GM23338 (cell line): ENCODE measurements at regions not wholly inside any gene's neighbourhood (a gene's known extent, or its start where the extent isn't known, plus 50 kb on each side); places are given as distances from the start of the nearest gene placed in this dataset.

Source experiments
- ATAC-seq: fragments of 200-7000 bp; cut with Tn5 transposase; 3 replicates; pipeline ENCODE4 v1.9.1; 2020
- DNase-seq: peaks from one replicate; pipeline ENCODE4 v3.0.0-alpha.2; 2015; ENCODE audit warnings: low spot score
- H2AFZ ChIP-seq: fragments of 200-600 bp; sonication (generic); 2 replicates; pipeline ENCODE4 v1.8.0; 2016; ENCODE audit warnings: antibody characterized with exemption, mild to moderate bottlenecking, moderate library complexity
- H3F3A ChIP-seq: fragments of 200-600 bp; sonication (generic); replicated peaks from 2 replicates; pipeline ENCODE4 v1.8.0; 2017; ENCODE audit warnings: antibody characterized with exemption, mixed run types, low read depth
- H3K27ac ChIP-seq: fragments of 200-600 bp; sonication (generic); 2 replicates; pipeline ENCODE4 v1.6.1; 2016; ENCODE audit warnings: low read depth
- H3K27me3 ChIP-seq: fragments of 200-600 bp; sonication (generic); 2 replicates; pipeline ENCODE4 v1.8.0; 2016; ENCODE audit warnings: mild to moderate bottlenecking, mixed run types, moderate library complexity; ENCODE audit not compliant: insufficient read depth
- H3K36me3 ChIP-seq: fragments of 200-600 bp; sonication (generic); 2 replicates; pipeline ENCODE4 v1.8.0; 2016; ENCODE audit warnings: mild to moderate bottlenecking; ENCODE audit not compliant: insufficient read depth
- H3K4me1 ChIP-seq: fragments of 200-600 bp; sonication (generic); 2 replicates; pipeline ENCODE4 v1.8.0; 2016; ENCODE audit warnings: mild to moderate bottlenecking, moderate library complexity; ENCODE audit not compliant: insufficient read depth
- H3K4me2 ChIP-seq: fragments of 200-600 bp; sonication (generic); 2 replicates; pipeline ENCODE4 v1.7.1; 2017; ENCODE audit warnings: mixed run types
- H3K4me3 ChIP-seq: fragments of 200-600 bp; sonication (generic); 2 replicates; pipeline ENCODE4 v1.6.1; 2016; ENCODE audit warnings: mixed run types
- H3K79me2 ChIP-seq: fragments of 200-600 bp; sonication (generic); replicated peaks from 2 replicates; pipeline ENCODE4 v1.8.0; 2017; ENCODE audit warnings: mild to moderate bottlenecking; ENCODE audit not compliant: insufficient read depth
- H3K9me2 ChIP-seq: fragments of 200-600 bp; sonication (generic); 2 replicates; pipeline ENCODE4 v1.8.0; 2017; ENCODE audit not compliant: insufficient read depth
- H4K20me1 ChIP-seq: fragments of 200-600 bp; sonication (generic); replicated peaks from 2 replicates; pipeline ENCODE4 v1.8.0; 2017; ENCODE audit warnings: mild to moderate bottlenecking; ENCODE audit not compliant: insufficient read depth
- H3K27ac Mint-ChIP-seq: 2 replicates; pipeline ENCODE4 v1.8.0; 2020; ENCODE audit warnings: inconsistent platforms, mild to moderate bottlenecking, moderate library complexity, mixed read lengths
- H3K27me3 Mint-ChIP-seq: 3 replicates; pipeline ENCODE4 v1.8.0; 2022; ENCODE audit warnings: low read depth, mild to moderate bottlenecking, moderate library complexity, mixed read lengths, inconsistent platforms; ENCODE audit not compliant: insufficient read depth, poor library complexity
- H3K36me3 Mint-ChIP-seq: 3 replicates; pipeline ENCODE4 v1.8.0; 2021; ENCODE audit warnings: low read depth, mild to moderate bottlenecking, inconsistent platforms, moderate library complexity, mixed read lengths
- H3K4me1 Mint-ChIP-seq: 3 replicates; pipeline ENCODE4 v1.8.0; 2020; ENCODE audit warnings: mild to moderate bottlenecking, inconsistent platforms, mixed read lengths
- H3K4me3 Mint-ChIP-seq: 3 replicates; pipeline ENCODE4 v1.8.0; 2021; ENCODE audit warnings: moderate library complexity, mild to moderate bottlenecking, inconsistent platforms, mixed read lengths
- H3K9me3 Mint-ChIP-seq: 3 replicates; pipeline ENCODE4 v1.8.0; 2020; ENCODE audit warnings: moderate library complexity, mild to moderate bottlenecking, inconsistent platforms, mixed read lengths
- CREB1 ChIP-seq: fragments of 250-450 bp; sonication (Bioruptor Pico); IDR thresholded peaks from 2 replicates; pipeline ENCODE4 v1.5.0; 2020; ENCODE audit warnings: low read depth, mild to moderate bottlenecking, moderate library complexity
- EZH2 ChIP-seq: fragments of 200-600 bp; sonication (generic); IDR thresholded peaks from one replicate; pipeline ENCODE4 v1.8.0; 2017; ENCODE audit warnings: antibody characterized with exemption, mild to moderate bottlenecking, low read depth; ENCODE audit not compliant: unreplicated experiment
- EZH2phosphoT487 ChIP-seq: fragments of 200-600 bp; sonication (generic); IDR thresholded peaks from one replicate; pipeline ENCODE4 v1.8.1; 2018; ENCODE audit warnings: antibody characterized with exemption; ENCODE audit not compliant: unreplicated experiment
- JUNB ChIP-seq: IDR thresholded peaks from one replicate; pipeline ENCODE4 v1.6.1; 2016; ENCODE audit warnings: antibody characterized with exemption; ENCODE audit not compliant: unreplicated experiment
- NANOG ChIP-seq: IDR thresholded peaks from 2 replicates; pipeline ENCODE4 v1.6.1; 2016; ENCODE audit warnings: antibody characterized with exemption, borderline replicate concordance
- POLR2AphosphoS5 ChIP-seq: IDR thresholded peaks from 2 replicates; pipeline ENCODE4 v1.6.1; 2016; ENCODE audit warnings: antibody characterized with exemption, low read depth
- STAT1 ChIP-seq: IDR thresholded peaks from one replicate; pipeline ENCODE4 v1.6.1; 2016; ENCODE audit warnings: antibody characterized with exemption; ENCODE audit not compliant: unreplicated experiment
- ZNF114 ChIP-seq: fragments of 250-450 bp; sonication (Bioruptor Pico); IDR thresholded peaks from 2 replicates; pipeline ENCODE4 v1.5.0; 2020; ENCODE audit warnings: mild to moderate bottlenecking, moderate library complexity
- ZNF331 ChIP-seq: fragments of 250-450 bp; sonication (Bioruptor Pico); IDR thresholded peaks from 2 replicates; pipeline ENCODE4 v1.5.0; 2020; ENCODE audit warnings: low read depth, mild to moderate bottlenecking, moderate library complexity
- ZNF462 ChIP-seq: fragments of 250-450 bp; sonication (Bioruptor Pico); IDR thresholded peaks from 2 replicates; pipeline ENCODE4 v1.5.0; 2020; ENCODE audit warnings: mild to moderate bottlenecking, moderate library complexity
- TF ChIP-seq, protein P1 (sequence below): IDR thresholded peaks from 2 replicates; pipeline ENCODE4 v1.6.1; 2016; ENCODE audit warnings: antibody characterized with exemption
- TF ChIP-seq, protein P2 (sequence below), 2 experiments: fragments of 200-600 bp in 1 of 2; sonication (generic) in 1 of 2; conservative IDR thresholded peaks; 2 replicates each; pipeline versions ENCODE4 v1.5.1 to v1.6.1; 2016 to 2017; ENCODE audit warnings: antibody characterized with exemption in 2 of 2, low read depth in 2 of 2, mild to moderate bottlenecking in 2 of 2, moderate library complexity in 1 of 2
- TF ChIP-seq, protein P3 (sequence below): IDR thresholded peaks from one replicate; pipeline ENCODE4 v1.6.1; 2018; ENCODE audit warnings: antibody characterized with exemption; ENCODE audit not compliant: unreplicated experiment

GRCh38 chr6:11428371-11428770 is 109.2 kb upstream of the TMEM170B start:
- no peaks in the 10 kb centered on the region for H4K20me1 ChIP-seq
- DNase-seq (no peak), ATAC-seq (no peak)
- H3K27me3 Mint-ChIP-seq, result peaks cover 9% of the 10 kb centered on the region
- H3K27ac ChIP-seq, result no peak overlapping the region
- peaks cover 23% of the 10 kb centered on the region for H3K4me1 ChIP-seq
- H3K79me2 ChIP-seq, result no peaks in the 10 kb centered on the region
- no peak overlapping the region for H3K4me3 ChIP-seq
- H2AFZ ChIP-seq, result peak overlapping the region; percentile 90
- no peak overlapping the region for H3K4me3 Mint-ChIP-seq
- no peak for TF ChIP-seq ZNF331
- TF ChIP-seq EZH2phosphoT487, result no peak
- TF ChIP-seq, protein P1, sequence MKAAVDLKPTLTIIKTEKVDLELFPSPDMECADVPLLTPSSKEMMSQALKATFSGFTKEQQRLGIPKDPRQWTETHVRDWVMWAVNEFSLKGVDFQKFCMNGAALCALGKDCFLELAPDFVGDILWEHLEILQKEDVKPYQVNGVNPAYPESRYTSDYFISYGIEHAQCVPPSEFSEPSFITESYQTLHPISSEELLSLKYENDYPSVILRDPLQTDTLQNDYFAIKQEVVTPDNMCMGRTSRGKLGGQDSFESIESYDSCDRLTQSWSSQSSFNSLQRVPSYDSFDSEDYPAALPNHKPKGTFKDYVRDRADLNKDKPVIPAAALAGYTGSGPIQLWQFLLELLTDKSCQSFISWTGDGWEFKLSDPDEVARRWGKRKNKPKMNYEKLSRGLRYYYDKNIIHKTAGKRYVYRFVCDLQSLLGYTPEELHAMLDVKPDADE, result no peak
- no peak for TF ChIP-seq POLR2AphosphoS5
- no peak for TF ChIP-seq STAT1
- TF ChIP-seq EZH2, result no peak
- TF ChIP-seq, protein P2, sequence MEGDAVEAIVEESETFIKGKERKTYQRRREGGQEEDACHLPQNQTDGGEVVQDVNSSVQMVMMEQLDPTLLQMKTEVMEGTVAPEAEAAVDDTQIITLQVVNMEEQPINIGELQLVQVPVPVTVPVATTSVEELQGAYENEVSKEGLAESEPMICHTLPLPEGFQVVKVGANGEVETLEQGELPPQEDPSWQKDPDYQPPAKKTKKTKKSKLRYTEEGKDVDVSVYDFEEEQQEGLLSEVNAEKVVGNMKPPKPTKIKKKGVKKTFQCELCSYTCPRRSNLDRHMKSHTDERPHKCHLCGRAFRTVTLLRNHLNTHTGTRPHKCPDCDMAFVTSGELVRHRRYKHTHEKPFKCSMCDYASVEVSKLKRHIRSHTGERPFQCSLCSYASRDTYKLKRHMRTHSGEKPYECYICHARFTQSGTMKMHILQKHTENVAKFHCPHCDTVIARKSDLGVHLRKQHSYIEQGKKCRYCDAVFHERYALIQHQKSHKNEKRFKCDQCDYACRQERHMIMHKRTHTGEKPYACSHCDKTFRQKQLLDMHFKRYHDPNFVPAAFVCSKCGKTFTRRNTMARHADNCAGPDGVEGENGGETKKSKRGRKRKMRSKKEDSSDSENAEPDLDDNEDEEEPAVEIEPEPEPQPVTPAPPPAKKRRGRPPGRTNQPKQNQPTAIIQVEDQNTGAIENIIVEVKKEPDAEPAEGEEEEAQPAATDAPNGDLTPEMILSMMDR (conservative IDR thresholded peaks at IDR 0.05; ENCODE audit: low read depth in 2 of 2), result no peak
- TF ChIP-seq, protein P3, sequence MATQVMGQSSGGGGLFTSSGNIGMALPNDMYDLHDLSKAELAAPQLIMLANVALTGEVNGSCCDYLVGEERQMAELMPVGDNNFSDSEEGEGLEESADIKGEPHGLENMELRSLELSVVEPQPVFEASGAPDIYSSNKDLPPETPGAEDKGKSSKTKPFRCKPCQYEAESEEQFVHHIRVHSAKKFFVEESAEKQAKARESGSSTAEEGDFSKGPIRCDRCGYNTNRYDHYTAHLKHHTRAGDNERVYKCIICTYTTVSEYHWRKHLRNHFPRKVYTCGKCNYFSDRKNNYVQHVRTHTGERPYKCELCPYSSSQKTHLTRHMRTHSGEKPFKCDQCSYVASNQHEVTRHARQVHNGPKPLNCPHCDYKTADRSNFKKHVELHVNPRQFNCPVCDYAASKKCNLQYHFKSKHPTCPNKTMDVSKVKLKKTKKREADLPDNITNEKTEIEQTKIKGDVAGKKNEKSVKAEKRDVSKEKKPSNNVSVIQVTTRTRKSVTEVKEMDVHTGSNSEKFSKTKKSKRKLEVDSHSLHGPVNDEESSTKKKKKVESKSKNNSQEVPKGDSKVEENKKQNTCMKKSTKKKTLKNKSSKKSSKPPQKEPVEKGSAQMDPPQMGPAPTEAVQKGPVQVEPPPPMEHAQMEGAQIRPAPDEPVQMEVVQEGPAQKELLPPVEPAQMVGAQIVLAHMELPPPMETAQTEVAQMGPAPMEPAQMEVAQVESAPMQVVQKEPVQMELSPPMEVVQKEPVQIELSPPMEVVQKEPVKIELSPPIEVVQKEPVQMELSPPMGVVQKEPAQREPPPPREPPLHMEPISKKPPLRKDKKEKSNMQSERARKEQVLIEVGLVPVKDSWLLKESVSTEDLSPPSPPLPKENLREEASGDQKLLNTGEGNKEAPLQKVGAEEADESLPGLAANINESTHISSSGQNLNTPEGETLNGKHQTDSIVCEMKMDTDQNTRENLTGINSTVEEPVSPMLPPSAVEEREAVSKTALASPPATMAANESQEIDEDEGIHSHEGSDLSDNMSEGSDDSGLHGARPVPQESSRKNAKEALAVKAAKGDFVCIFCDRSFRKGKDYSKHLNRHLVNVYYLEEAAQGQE, result no peak
- TF ChIP-seq CREB1, result no peak
- TF ChIP-seq ZNF114 (CRISPR knock-in tag), result no peak
- no peak for TF ChIP-seq NANOG
- no peak for TF ChIP-seq JUNB
- no peak for TF ChIP-seq ZNF462 (CRISPR knock-in tag)
- H3F3A ChIP-seq, result no peaks in the 10 kb centered on the region
- H3K4me2 ChIP-seq, result no peak overlapping the region
- H3K36me3 Mint-ChIP-seq, result no peaks in the 10 kb centered on the region
- no peaks in the 10 kb centered on the region for H3K27me3 ChIP-seq
- H3K9me3 Mint-ChIP-seq, result no peaks in the 10 kb centered on the region
- H3K4me1 Mint-ChIP-seq, result peaks cover 43% of the 10 kb centered on the region
- no peak overlapping the region for H3K27ac Mint-ChIP-seq
- no peaks in the 10 kb centered on the region for H3K36me3 ChIP-seq
- H3K9me2 ChIP-seq, result no peaks in the 10 kb centered on the region; the same call in 1 of the 2 replicates
